Osteoblast (primary cell): ENCODE measurements at regions not wholly inside any gene's neighbourhood (a gene's known extent, or its start where the extent isn't known, plus 50 kb on each side); places are given as distances from the start of the nearest gene placed in this dataset.

Experiments used
- DNase-seq: peaks from one replicate; pipeline ENCODE4 v3.0.0; 2011; ENCODE audit warnings: low spot score, mixed read lengths; ENCODE audit not compliant: insufficient read length; ENCODE audit errors: missing footprints
- H2AFZ ChIP-seq: 2 replicates; pipeline ENCODE4 v1.6.0; 2011; ENCODE audit warnings: mild to moderate bottlenecking, low read length
- H3K27ac ChIP-seq: 2 replicates; pipeline ENCODE4 v1.5.1; 2011; ENCODE audit warnings: mild to moderate bottlenecking, low read depth, low read length, moderate library complexity
- H3K27me3 ChIP-seq: 2 replicates; pipeline ENCODE4 v1.6.0; 2012; ENCODE audit warnings: mild to moderate bottlenecking, control low read depth, inconsistent platforms, low read length, moderate library complexity; ENCODE audit not compliant: insufficient read depth
- H3K36me3 ChIP-seq: 2 replicates; pipeline ENCODE4 v1.5.1; 2011; ENCODE audit warnings: mild to moderate bottlenecking, low read length, control low read depth, moderate library complexity; ENCODE audit not compliant: insufficient read depth
- H3K4me1 ChIP-seq: 2 replicates; pipeline ENCODE4 v1.5.1; 2011; ENCODE audit warnings: mild to moderate bottlenecking, low read length, control low read depth, moderate library complexity; ENCODE audit not compliant: insufficient read depth
- H3K4me2 ChIP-seq: 2 replicates; pipeline ENCODE4 v1.6.0; 2011; ENCODE audit warnings: mild to moderate bottlenecking, low read length; ENCODE audit not compliant: insufficient read depth
- H3K4me3 ChIP-seq: fragments of 200-600 bp; sonication (generic); 3 replicates; pipeline ENCODE4 v1.5.1; 2012; ENCODE audit warnings: mild to moderate bottlenecking, low read length, inconsistent platforms; ENCODE audit not compliant: insufficient read depth
- H3K79me2 ChIP-seq: 2 replicates; pipeline ENCODE4 v1.6.0; 2012; ENCODE audit warnings: mild to moderate bottlenecking, low read length, control low read depth, inconsistent platforms; ENCODE audit not compliant: insufficient read depth
- H3K9me3 ChIP-seq: 2 replicates; pipeline ENCODE4 v1.5.1; 2011; ENCODE audit warnings: low read depth, low read length, control low read depth
- H4K20me1 ChIP-seq: 2 replicates; pipeline ENCODE4 v1.6.0; 2012; ENCODE audit warnings: mild to moderate bottlenecking, low read length, control low read depth; ENCODE audit not compliant: insufficient read depth
- CTCF ChIP-seq: IDR thresholded peaks from 2 replicates; pipeline ENCODE4 v1.5.1; 2011; ENCODE audit warnings: mild to moderate bottlenecking, low read depth, low read length, moderate library complexity; ENCODE audit errors: extremely low read depth

- Histone ChIP-seq H3K9me3 (no peaks in the 10 kb centered on the region), H3K27me3 (no peaks in the 10 kb centered on the region), H3K27ac (no peak overlapping the region), H3K4me2 (no peak overlapping the region), H3K4me1 (peaks cover 19% of the 10 kb centered on the region), H4K20me1 (no peaks in the 10 kb centered on the region), H3K4me3 (no peak overlapping the region), H2AFZ (no peak overlapping the region), H3K79me2 (no peaks in the 10 kb centered on the region), H3K36me3 (no peaks in the 10 kb centered on the region)
- DNase-seq: peak; percentile 11
- no peak for TF ChIP-seq CTCF
Measured at GRCh38 chr9:107631788-107632187, 142.2 kb upstream of the KLF4 start.

GRCh38 chr9:107630156-107630555, 140.6 kb upstream of the KLF4 start:
- H2AFZ ChIP-seq: no peak overlapping the region
- no peaks in the 10 kb centered on the region for H3K9me3 ChIP-seq
- TF ChIP-seq CTCF: no peak
- no peak overlapping the region for H3K4me3 ChIP-seq
- H3K79me2 ChIP-seq: no peaks in the 10 kb centered on the region
- H3K4me2 ChIP-seq: no peak overlapping the region
- H3K27me3 ChIP-seq: no peaks in the 10 kb centered on the region
- DNase-seq: no peak
- H3K36me3 ChIP-seq: no peaks in the 10 kb centered on the region
- no peak overlapping the region for H3K27ac ChIP-seq
- H3K4me1 ChIP-seq: peaks cover 6% of the 10 kb centered on the region
- no peaks in the 10 kb centered on the region for H4K20me1 ChIP-seq

DNA sequence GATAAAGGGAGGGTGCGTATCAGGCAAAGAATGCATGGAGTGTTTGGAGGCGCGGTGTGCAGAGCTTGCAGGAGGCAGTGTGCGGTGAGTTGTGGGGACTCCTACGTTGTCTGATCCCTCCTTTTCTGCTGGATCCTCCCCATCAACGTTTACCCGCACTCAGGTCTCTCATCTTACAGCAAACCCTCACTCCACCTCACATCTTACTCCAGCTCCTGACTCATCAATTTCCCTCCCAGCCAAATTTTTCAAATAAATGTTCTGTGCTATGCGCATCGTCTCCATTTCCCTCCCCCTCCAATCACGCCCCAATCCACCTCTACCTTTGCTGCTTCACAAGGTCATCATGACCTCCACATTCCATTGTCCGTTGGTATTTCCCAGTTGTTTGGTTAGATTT, 138.9 kb upstream of the KLF4 start:
- H3K36me3 ChIP-seq: no peaks in the 10 kb centered on the region
- H4K20me1 ChIP-seq: no peaks in the 10 kb centered on the region
- H3K4me2 ChIP-seq: no peak overlapping the region
- H2AFZ ChIP-seq: no peak overlapping the region
- no peak overlapping the region for H3K27ac ChIP-seq
- no peaks in the 10 kb centered on the region for H3K79me2 ChIP-seq
- TF ChIP-seq CTCF: no peak
- peak; percentile 76 for DNase-seq
- no peaks in the 10 kb centered on the region for H3K9me3 ChIP-seq
- no peaks in the 10 kb centered on the region for H3K4me1 ChIP-seq
- H3K27me3 ChIP-seq: no peaks in the 10 kb centered on the region
- no peak overlapping the region for H3K4me3 ChIP-seq

- no peak overlapping the region for H3K27ac ChIP-seq
- H4K20me1 ChIP-seq: no peaks in the 10 kb centered on the region
- no peak overlapping the region for H3K4me2 ChIP-seq
- no peaks in the 10 kb centered on the region for H3K36me3 ChIP-seq
- no peaks in the 10 kb centered on the region for H3K27me3 ChIP-seq
- H3K79me2 ChIP-seq: no peaks in the 10 kb centered on the region
- H3K4me1 ChIP-seq: no peaks in the 10 kb centered on the region
- no peak for TF ChIP-seq CTCF
- H3K9me3 ChIP-seq: no peaks in the 10 kb centered on the region
- peak; percentile 1 for DNase-seq
- H3K4me3 ChIP-seq: no peak overlapping the region
- no peak overlapping the region for H2AFZ ChIP-seq
Measured at GRCh38 chr9:107627781-107628180, 138.2 kb upstream of the KLF4 start.
